VCaP (cell line): ENCODE measurements at regions not wholly inside any gene's neighbourhood (a gene's known extent, or its start where the extent isn't known, plus 50 kb on each side); places are given as distances from the start of the nearest gene placed in this dataset.

Experiments
- H3K27ac ChIP-seq: fragments of 450-650 bp; 2 replicates; pipeline ENCODE4 v1.5.1; 2017
- TF ChIP-seq, protein P1 (sequence below): fragments of 450-650 bp; conservative IDR thresholded peaks from 2 replicates; pipeline ENCODE4 v1.5.1; 2017; ENCODE audit warnings: mild to moderate bottlenecking, moderate library complexity

DNA sequence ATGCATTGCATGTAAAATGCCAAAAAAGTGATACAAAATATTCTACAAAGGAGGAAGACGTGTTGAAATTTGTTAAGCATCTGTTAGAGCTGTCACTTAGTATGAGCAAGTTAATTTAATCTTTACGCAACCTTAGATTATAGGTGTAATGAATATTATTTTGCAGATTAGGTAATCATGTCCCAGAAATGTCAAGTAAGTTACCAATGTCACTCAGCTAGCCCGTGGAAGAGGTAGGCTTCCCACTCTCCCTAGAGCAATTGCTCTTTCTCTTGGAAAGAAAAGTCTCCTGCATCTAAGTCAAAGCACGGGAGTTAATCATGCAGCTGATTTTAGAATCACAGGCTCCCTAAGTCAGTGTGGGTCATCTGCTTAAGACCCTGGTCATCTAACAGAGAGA is 830.4 kb upstream of the IGFBP3 start:
- TF ChIP-seq, protein P1, sequence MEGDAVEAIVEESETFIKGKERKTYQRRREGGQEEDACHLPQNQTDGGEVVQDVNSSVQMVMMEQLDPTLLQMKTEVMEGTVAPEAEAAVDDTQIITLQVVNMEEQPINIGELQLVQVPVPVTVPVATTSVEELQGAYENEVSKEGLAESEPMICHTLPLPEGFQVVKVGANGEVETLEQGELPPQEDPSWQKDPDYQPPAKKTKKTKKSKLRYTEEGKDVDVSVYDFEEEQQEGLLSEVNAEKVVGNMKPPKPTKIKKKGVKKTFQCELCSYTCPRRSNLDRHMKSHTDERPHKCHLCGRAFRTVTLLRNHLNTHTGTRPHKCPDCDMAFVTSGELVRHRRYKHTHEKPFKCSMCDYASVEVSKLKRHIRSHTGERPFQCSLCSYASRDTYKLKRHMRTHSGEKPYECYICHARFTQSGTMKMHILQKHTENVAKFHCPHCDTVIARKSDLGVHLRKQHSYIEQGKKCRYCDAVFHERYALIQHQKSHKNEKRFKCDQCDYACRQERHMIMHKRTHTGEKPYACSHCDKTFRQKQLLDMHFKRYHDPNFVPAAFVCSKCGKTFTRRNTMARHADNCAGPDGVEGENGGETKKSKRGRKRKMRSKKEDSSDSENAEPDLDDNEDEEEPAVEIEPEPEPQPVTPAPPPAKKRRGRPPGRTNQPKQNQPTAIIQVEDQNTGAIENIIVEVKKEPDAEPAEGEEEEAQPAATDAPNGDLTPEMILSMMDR = no peak
- H3K27ac ChIP-seq = no peak overlapping the region

DNA sequence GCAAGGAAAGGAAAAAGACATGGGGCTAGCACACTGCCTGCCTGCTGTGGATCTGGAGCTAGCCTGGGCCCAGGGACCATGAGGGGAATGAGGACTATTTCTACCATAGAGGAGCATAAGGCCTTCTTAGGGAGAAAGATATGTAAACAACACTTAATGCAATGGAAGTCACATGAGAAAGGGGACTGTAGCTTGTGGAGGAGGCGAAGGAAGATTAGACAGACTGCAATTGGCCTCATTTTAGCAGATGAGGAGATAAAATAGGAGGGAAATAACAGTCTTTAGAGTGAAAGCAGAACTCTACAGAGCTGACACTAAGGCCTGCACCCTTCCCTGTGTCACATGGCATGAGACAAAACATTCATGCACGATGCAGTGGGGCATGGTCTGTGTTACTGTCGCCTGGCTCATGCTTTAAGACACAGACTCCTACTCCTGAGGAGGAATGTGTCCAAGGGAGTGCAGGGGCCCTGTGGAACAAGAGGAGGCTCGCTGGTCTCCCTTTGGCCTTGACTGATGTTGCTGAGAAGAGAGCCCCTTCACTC is 829.3 kb upstream of the IGFBP3 start:
- TF ChIP-seq, protein P1 = no peak
- H3K27ac ChIP-seq = no peak overlapping the region

DNA sequence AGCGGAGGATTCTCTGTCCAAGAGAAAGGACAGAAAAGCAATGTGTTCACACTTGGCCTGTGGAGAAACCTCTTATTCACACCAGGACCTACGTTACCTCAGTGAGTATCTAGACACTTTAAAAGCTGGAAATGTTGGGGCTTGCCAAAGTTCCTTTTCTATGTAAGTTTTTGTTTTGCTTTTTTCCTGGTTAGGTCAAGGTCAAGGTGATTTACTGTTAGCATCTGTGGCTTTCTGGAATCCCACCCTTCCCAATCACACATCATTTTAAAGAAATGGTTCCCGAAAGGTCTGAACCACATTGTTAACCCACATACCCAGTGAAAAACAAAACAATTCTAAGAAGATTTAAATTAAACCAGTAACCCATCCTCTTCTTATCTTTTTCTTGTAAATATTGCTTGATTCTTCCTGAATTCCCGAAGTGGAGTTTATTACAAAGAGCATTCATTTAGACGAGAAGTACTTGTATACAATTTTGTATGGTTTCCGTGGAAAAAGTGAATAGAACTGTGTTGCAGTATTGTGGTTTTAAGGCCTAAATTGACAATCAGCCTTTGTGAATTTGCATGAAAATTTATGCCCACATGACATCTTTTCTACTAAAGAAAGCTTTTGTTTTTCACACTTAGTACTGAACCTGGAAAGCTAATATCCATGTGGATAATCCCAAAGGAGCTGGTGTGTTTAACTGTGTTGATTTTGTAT is 827.0 kb upstream of the IGFBP3 start:
- H3K27ac ChIP-seq = no peak overlapping the region
- TF ChIP-seq, protein P1 = no peak

DNA sequence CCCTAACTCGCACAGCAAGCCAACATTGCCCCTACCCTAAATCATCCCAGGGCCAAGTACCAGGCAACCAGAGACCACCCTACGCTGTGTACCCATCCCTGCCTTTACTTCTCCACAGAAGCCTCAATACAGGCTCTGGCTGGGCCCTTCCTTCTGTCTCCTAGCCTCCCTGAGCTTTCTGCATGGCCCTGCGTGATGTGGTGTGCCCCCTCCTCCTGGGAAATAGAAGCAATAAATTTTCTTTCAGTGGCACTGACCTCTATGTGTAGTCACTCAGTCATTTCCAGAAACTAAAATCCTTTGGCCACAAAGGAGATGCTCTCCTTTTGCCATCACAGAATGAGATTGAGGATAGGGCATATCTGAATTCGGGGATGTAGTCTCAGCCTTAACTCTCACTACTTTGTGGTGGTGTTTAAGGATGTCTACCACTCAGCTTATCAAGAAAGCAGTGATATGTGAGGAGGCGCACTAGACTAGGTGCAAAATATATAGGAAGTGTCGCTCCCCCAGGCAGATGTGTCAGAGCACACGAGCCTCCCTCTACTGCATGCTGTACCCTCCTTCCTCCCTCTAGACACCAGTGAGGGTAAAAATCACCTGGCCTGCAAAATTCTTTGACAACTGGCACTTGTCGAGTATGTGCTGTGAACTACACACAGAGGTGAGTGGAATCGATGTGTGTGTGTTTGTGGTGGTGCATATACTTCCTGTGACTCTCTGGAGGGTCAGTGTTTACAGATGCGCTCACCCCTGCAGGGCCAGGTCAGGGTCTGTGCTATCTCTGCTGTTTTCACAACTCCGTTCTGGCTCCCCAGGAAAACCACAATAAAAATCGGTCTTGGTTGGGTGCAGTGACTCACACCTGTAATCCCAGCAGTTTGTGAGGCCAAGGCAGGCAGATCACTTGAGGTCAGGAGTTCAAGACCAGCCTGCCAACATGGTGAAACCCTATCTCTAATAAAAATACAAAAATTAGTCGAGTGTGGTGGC is 825.9 kb upstream of the IGFBP3 start:
- TF ChIP-seq, protein P1 = no peak
- H3K27ac ChIP-seq = no peak overlapping the region

DNA sequence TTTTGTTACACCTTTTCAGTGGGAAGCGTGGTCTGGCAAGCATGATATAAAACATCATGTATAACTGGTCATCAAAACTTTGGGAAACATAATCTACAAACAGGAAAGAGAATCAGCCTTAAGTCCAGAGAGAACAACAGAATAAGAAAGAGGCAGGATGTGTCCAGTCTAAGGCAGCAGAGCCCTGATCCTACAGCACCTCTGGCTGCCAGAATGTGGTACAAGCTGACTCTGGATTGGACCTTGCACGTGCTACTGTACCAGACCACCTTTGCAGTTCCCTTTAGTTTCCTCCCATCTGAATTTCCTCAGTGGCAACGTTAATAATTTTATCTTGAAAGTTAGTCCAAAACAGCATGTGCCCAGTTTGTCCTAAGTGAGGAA is 824.6 kb upstream of the IGFBP3 start:
- TF ChIP-seq, protein P1 = no peak; the same call in 1 of the 2 replicates
- H3K27ac ChIP-seq = no peak overlapping the region

DNA sequence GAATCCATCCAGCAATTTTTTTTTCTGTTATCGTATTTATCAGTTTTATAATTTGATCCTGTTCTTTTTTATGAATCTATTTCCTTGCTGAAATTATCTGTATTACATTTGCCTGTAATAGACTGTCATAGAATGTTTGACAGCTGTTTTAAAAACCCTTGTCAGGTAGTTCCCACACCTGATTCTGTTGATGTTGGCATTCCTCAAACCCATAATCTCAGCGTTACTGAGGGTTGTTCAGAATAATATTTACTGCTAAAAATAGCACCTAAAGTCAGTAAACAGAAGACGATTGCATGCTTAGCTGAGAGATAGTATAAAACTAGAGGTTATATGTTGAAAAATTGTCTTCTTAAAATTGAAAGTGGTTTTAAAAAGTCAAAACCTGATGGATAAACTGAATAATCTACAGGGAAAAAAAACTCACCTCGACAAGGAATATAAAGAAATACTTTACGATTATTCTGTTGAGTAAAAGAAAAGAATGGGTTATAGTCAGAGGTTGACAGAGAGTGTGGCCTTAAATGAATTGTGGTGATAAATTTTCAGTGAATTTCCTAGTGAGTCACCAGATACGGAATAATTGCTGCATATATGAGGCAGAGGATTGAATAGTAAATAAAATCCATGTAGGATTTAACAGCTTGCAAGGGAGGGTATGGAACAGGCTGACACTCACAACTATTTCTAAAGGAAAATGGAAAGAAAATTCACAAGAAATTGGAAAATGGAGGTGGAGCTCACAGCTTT is 824.1 kb upstream of the IGFBP3 start:
- TF ChIP-seq, protein P1 = no peak
- no peak overlapping the region for H3K27ac ChIP-seq
